Vagina (tissue), 2 donors: ENCODE measurements at regions not wholly inside any gene's neighbourhood (a gene's known extent, or its start where the extent isn't known, plus 50 kb on each side); places are given as distances from the start of the nearest gene placed in this dataset.

Source experiments
- DNase-seq, 2 donors: peaks; one replicate each; pipeline ENCODE4 v3.0.0-alpha.2; 2017; ENCODE audit errors: extremely low spot score in 2 of 2
- H3K27ac ChIP-seq: fragments of 200-600 bp; sonication (generic); one replicate; pipeline ENCODE4 v1.5.1; 2019
- H3K27me3 ChIP-seq: fragments of 200-600 bp; sonication (generic); one replicate; pipeline ENCODE4 v1.5.1; 2019
- H3K36me3 ChIP-seq, 2 donors: fragments of 200-600 bp; sonication (generic); one replicate each; pipeline ENCODE4 v1.5.1; 2017 to 2019
- H3K4me1 ChIP-seq: fragments of 200-600 bp; sonication (generic); one replicate; pipeline ENCODE4 v1.5.1; 2019
- H3K4me3 ChIP-seq, 2 donors: fragments of 200-600 bp; sonication (generic); 1 replicate in 1 of 2; 2 replicates in 1 of 2; pipeline ENCODE4 v1.5.1; 2016 to 2019
- H3K9me3 ChIP-seq: fragments of 200-600 bp; sonication (generic); one replicate; pipeline ENCODE4 v1.5.1; 2019
- CTCF ChIP-seq, 3 experiments: fragments of 450-650 bp in 2 of 3; fragments of 200-600 bp in 1 of 3; sonication (generic) in 1 of 3; IDR thresholded peaks; one replicate each; pipeline ENCODE4 v1.5.1; 2017 to 2019; ENCODE audit warnings: antibody characterized with exemption in 3 of 3, mild to moderate bottlenecking in 2 of 3, moderate library complexity in 2 of 3
- POLR2A ChIP-seq, 2 donors: fragments of 450-650 bp; IDR thresholded peaks; one replicate each; pipeline ENCODE4 v1.6.1; 2017; ENCODE audit warnings: antibody characterized with exemption in 2 of 2, mild to moderate bottlenecking in 2 of 2, moderate library complexity in 2 of 2
- POLR2AphosphoS5 ChIP-seq, 2 donors: sonication (generic); formaldehyde crosslinking; IDR thresholded peaks; one replicate each; pipeline ENCODE4 v1.9.0; 2017; ENCODE audit warnings: antibody characterized with exemption in 2 of 2, mild to moderate bottlenecking in 2 of 2, low read depth in 1 of 2; ENCODE audit not compliant: insufficient read depth in 1 of 2
- intact Hi-C: fragments of 100-400 bp; cut with DNase I; formaldehyde crosslinking; loops from one replicate; pipeline ENCODE4 v1.15.1; 2023

GRCh38 chr5:167658889-167659288 is 632.6 kb upstream of the WWC1 start:
- Histone ChIP-seq H3K9me3 (no peaks in the 10 kb centered on the region), H3K27ac (no peak overlapping the region), H3K4me3 (no peak overlapping the region), H3K4me1 (no peaks in the 10 kb centered on the region), H3K27me3 (no peaks in the 10 kb centered on the region), H3K36me3 (no peaks in the 10 kb centered on the region)
- no peak for DNase-seq
- TF ChIP-seq CTCF (IDR thresholded peaks at IDR 0.05) (no peak), POLR2AphosphoS5 (IDR thresholded peaks at IDR 0.05; ENCODE audit: insufficient read depth in 1 of 2, low read depth in 1 of 2) (no peak), POLR2A (IDR thresholded peaks at IDR 0.05) (no peak)
- intact Hi-C loops = no loop called here

GRCh38 chr5:167661605-167662004 is 629.8 kb upstream of the WWC1 start:
- Histone ChIP-seq H3K36me3 (no peaks in the 10 kb centered on the region), H3K4me1 (no peaks in the 10 kb centered on the region), H3K27me3 (no peaks in the 10 kb centered on the region), H3K9me3 (no peaks in the 10 kb centered on the region), H3K4me3 (no peak overlapping the region), H3K27ac (no peak overlapping the region)
- TF ChIP-seq POLR2A (IDR thresholded peaks at IDR 0.05) (no peak), POLR2AphosphoS5 (IDR thresholded peaks at IDR 0.05; ENCODE audit: insufficient read depth in 1 of 2, low read depth in 1 of 2) (no peak), CTCF (IDR thresholded peaks at IDR 0.05) (no peak)
- intact Hi-C loops = no loop called here
- DNase-seq = no peak

- no peaks in the 10 kb centered on the region for H3K4me1 ChIP-seq
- no peak for DNase-seq
- H3K9me3 ChIP-seq = no peaks in the 10 kb centered on the region
- H3K27ac ChIP-seq = no peak overlapping the region
- no peak for TF ChIP-seq POLR2AphosphoS5 (IDR thresholded peaks at IDR 0.05; ENCODE audit: insufficient read depth in 1 of 2, low read depth in 1 of 2)
- TF ChIP-seq POLR2A (IDR thresholded peaks at IDR 0.05) = no peak
- no peak for TF ChIP-seq CTCF (IDR thresholded peaks at IDR 0.05)
- intact Hi-C loops = no loop called here
- no peak overlapping the region for H3K4me3 ChIP-seq
- no peaks in the 10 kb centered on the region for H3K27me3 ChIP-seq
- H3K36me3 ChIP-seq = no peaks in the 10 kb centered on the region
Measured at GRCh38 chr5:167664222-167664804, 627.1 kb upstream of the WWC1 start.

- H3K4me3 ChIP-seq = no peak overlapping the region
- TF ChIP-seq CTCF (IDR thresholded peaks at IDR 0.05) (no peak), POLR2AphosphoS5 (IDR thresholded peaks at IDR 0.05; ENCODE audit: insufficient read depth in 1 of 2, low read depth in 1 of 2) (no peak)
- intact Hi-C loops = no loop called here
- DNase-seq = no peak
- H3K27ac ChIP-seq = no peak overlapping the region
- H3K4me1 ChIP-seq = no peaks in the 10 kb centered on the region
- no peaks in the 10 kb centered on the region for H3K36me3 ChIP-seq
- no peaks in the 10 kb centered on the region for H3K27me3 ChIP-seq
- no peaks in the 10 kb centered on the region for H3K9me3 ChIP-seq
Measured at GRCh38 chr5:167665841-167666375, 625.5 kb upstream of the WWC1 start.

GRCh38 chr5:167671176-167671575 is 620.3 kb upstream of the WWC1 start:
- no peak for DNase-seq
- Histone ChIP-seq H3K27me3 (no peaks in the 10 kb centered on the region), H3K4me3 (no peak overlapping the region), H3K36me3 (no peaks in the 10 kb centered on the region), H3K4me1 (no peaks in the 10 kb centered on the region), H3K27ac (no peak overlapping the region), H3K9me3 (no peaks in the 10 kb centered on the region)
- no peak for TF ChIP-seq POLR2AphosphoS5 (IDR thresholded peaks at IDR 0.05; ENCODE audit: insufficient read depth in 1 of 2, low read depth in 1 of 2)
- no peak for TF ChIP-seq POLR2A (IDR thresholded peaks at IDR 0.05)
- no peak for TF ChIP-seq CTCF (IDR thresholded peaks at IDR 0.05)
- intact Hi-C loops = no loop called here
